SU-DHL-6 (cell line): ENCODE measurements at regions not wholly inside any gene's neighbourhood (a gene's known extent, or its start where the extent isn't known, plus 50 kb on each side); places are given as distances from the start of the nearest gene placed in this dataset.

ENCODE experiments used
- CTCF ChIP-seq: fragments of 200-600 bp; sonication (generic); IDR thresholded peaks from one replicate; pipeline ENCODE4 v1.5.1; 2017; ENCODE audit warnings: antibody characterized with exemption, mild to moderate bottlenecking, low read length, moderate library complexity; ENCODE audit not compliant: insufficient read depth, poor library complexity, severe bottlenecking
- EZH2phosphoT487 ChIP-seq: fragments of 200-600 bp; sonication (generic), shearing (Covaris generic); conservative IDR thresholded peaks from 2 replicates; pipeline ENCODE4 v1.6.1; 2018; ENCODE audit warnings: mild to moderate bottlenecking, antibody characterized with exemption, low read length, moderate library complexity, mixed read lengths

- no peak for TF ChIP-seq CTCF
- no peak for TF ChIP-seq EZH2phosphoT487
These were observed 1435.7 kb upstream of the ADGRB3 start for GRCh38 chr6:67199425-67199824.
